DOHH2 (cell line): ENCODE measurements at regions not wholly inside any gene's neighbourhood (a gene's known extent, or its start where the extent isn't known, plus 50 kb on each side); places are given as distances from the start of the nearest gene placed in this dataset.

Experiments
- H3F3A ChIP-seq: fragments of 200-600 bp; sonication (generic), shearing (Covaris generic); 2 replicates; pipeline ENCODE4 v1.6.0; 2016; ENCODE audit warnings: antibody characterized with exemption, mild to moderate bottlenecking; ENCODE audit not compliant: control insufficient read depth, insufficient read depth
- H3K27ac ChIP-seq: fragments of 200-600 bp; sonication (generic); 2 replicates; pipeline ENCODE4 v1.5.1; 2014; ENCODE audit warnings: low read depth, mild to moderate bottlenecking, low read length, moderate library complexity
- H3K27me3 ChIP-seq: fragments of 200-600 bp; sonication (generic); 2 replicates; pipeline ENCODE4 v1.6.1; 2014; ENCODE audit warnings: mild to moderate bottlenecking, low read length, mixed read lengths; ENCODE audit not compliant: control insufficient read depth
- H3K36me3 ChIP-seq: fragments of 200-600 bp; sonication (generic); 2 replicates; pipeline ENCODE4 v1.6.1; 2014; ENCODE audit warnings: mild to moderate bottlenecking, low read length, moderate library complexity, mixed read lengths; ENCODE audit not compliant: control insufficient read depth
- H3K4me1 ChIP-seq: fragments of 200-600 bp; sonication (generic); 2 replicates; pipeline ENCODE4 v1.6.1; 2014; ENCODE audit warnings: mild to moderate bottlenecking, low read length, mixed read lengths; ENCODE audit not compliant: control insufficient read depth
- H3K4me2 ChIP-seq: fragments of 200-600 bp; sonication (generic); 2 replicates; pipeline ENCODE4 v1.6.0; 2014; ENCODE audit warnings: mild to moderate bottlenecking, low read length, moderate library complexity
- H3K4me3 ChIP-seq: fragments of 200-600 bp; sonication (generic); 2 replicates; pipeline ENCODE4 v1.5.1; 2014; ENCODE audit warnings: mild to moderate bottlenecking, low read length, mixed read lengths
- H3K79me2 ChIP-seq: fragments of 200-600 bp; sonication (generic); 2 replicates; pipeline ENCODE4 v1.6.1; 2014; ENCODE audit warnings: mild to moderate bottlenecking, low read length, mixed read lengths; ENCODE audit not compliant: control insufficient read depth
- H3K9me2 ChIP-seq: fragments of 200-600 bp; sonication (generic); replicated peaks from 2 replicates; pipeline ENCODE4 v1.6.1; 2014; ENCODE audit warnings: mild to moderate bottlenecking, low read length, mixed read lengths; ENCODE audit not compliant: control insufficient read depth
- H3K9me3 ChIP-seq: fragments of 200-600 bp; sonication (generic); 2 replicates; pipeline ENCODE4 v1.6.1; 2014; ENCODE audit warnings: antibody characterized with exemption, low read length, mixed read lengths; ENCODE audit not compliant: control insufficient read depth, insufficient read depth
- H4K20me1 ChIP-seq: fragments of 200-600 bp; sonication (generic); 2 replicates; pipeline ENCODE4 v1.6.0; 2014; ENCODE audit warnings: low read depth, mild to moderate bottlenecking, antibody characterized with exemption, low read length, moderate library complexity; ENCODE audit not compliant: control insufficient read depth, insufficient read depth
- CTCF ChIP-seq: fragments of 200-600 bp; sonication (generic); IDR thresholded peaks from one replicate; pipeline ENCODE4 v1.5.1; 2014; ENCODE audit warnings: antibody characterized with exemption, mild to moderate bottlenecking, low read depth, low read length; ENCODE audit not compliant: poor library complexity, severe bottlenecking
- EZH2phosphoT487 ChIP-seq: fragments of 200-600 bp; sonication (generic); IDR thresholded peaks from 2 replicates; pipeline ENCODE4 v1.6.1; 2017; ENCODE audit warnings: borderline replicate concordance, mild to moderate bottlenecking, antibody characterized with exemption, low read length, moderate library complexity, mixed read lengths

GRCh38 chr5:1704676-1705075, 95.0 kb downstream of the MRPL36 start:
- Histone ChIP-seq H3K4me1 (no peaks in the 10 kb centered on the region), H3K27me3 (no peaks in the 10 kb centered on the region), H3F3A (no peaks in the 10 kb centered on the region)

GRCh38 chr5:1704266-1704665, 95.4 kb downstream of the MRPL36 start:
- H3K4me1 ChIP-seq: no peaks in the 10 kb centered on the region
- TF ChIP-seq EZH2phosphoT487 (no peak), CTCF (no peak)
- H4K20me1 ChIP-seq: no peaks in the 10 kb centered on the region
- no peaks in the 10 kb centered on the region for H3K36me3 ChIP-seq
- no peaks in the 10 kb centered on the region for H3F3A ChIP-seq
- H3K9me3 ChIP-seq: no peaks in the 10 kb centered on the region
- no peaks in the 10 kb centered on the region for H3K79me2 ChIP-seq
- no peaks in the 10 kb centered on the region for H3K9me2 ChIP-seq
- peaks cover 2% of the 10 kb centered on the region; the same call in 1 of the 2 replicates for H3K27me3 ChIP-seq
- no peak overlapping the region for H3K4me2 ChIP-seq
- H3K27ac ChIP-seq: no peak overlapping the region
- no peak overlapping the region for H3K4me3 ChIP-seq

More at GRCh38 chr5:1704676-1705075, 95.0 kb downstream of the MRPL36 start:
- no peaks in the 10 kb centered on the region for H3K36me3 ChIP-seq
- no peak for TF ChIP-seq EZH2phosphoT487
- TF ChIP-seq CTCF: no peak
- no peaks in the 10 kb centered on the region for H4K20me1 ChIP-seq
- H3K9me2 ChIP-seq: no peaks in the 10 kb centered on the region
- no peak overlapping the region for H3K4me2 ChIP-seq
- H3K4me3 ChIP-seq: no peak overlapping the region
- no peaks in the 10 kb centered on the region for H3K9me3 ChIP-seq
- H3K79me2 ChIP-seq: no peaks in the 10 kb centered on the region
- no peak overlapping the region for H3K27ac ChIP-seq

- no peak for TF ChIP-seq CTCF
- no peak for TF ChIP-seq EZH2phosphoT487
- H3K9me3 ChIP-seq: no peaks in the 10 kb centered on the region
- H3K27me3 ChIP-seq: peaks cover 7% of the 10 kb centered on the region
Measured at GRCh38 chr5:1703352-1704050, 96.1 kb downstream of the MRPL36 start.

More at GRCh38 chr5:1703352-1704050, 96.1 kb downstream of the MRPL36 start:
- Histone ChIP-seq H3K79me2 (no peaks in the 10 kb centered on the region), H3K4me2 (no peak overlapping the region), H3K27ac (no peak overlapping the region), H3K36me3 (no peaks in the 10 kb centered on the region), H3F3A (no peaks in the 10 kb centered on the region), H3K4me1 (no peaks in the 10 kb centered on the region), H4K20me1 (no peaks in the 10 kb centered on the region), H3K4me3 (no peak overlapping the region), H3K9me2 (no peaks in the 10 kb centered on the region)
